Transverse colon (tissue), 4 donors: ENCODE measurements at regions not wholly inside any gene's neighbourhood (a gene's known extent, or its start where the extent isn't known, plus 50 kb on each side); places are given as distances from the start of the nearest gene placed in this dataset.

ENCODE experiments used
- DNase-seq: peaks from one replicate; pipeline ENCODE4 v3.0.0-alpha.2; 2019
- H3K27ac ChIP-seq, 4 donors: fragments of 200-600 bp; sonication (generic); 2 replicates each; pipeline ENCODE4 v1.5.1; 2016 to 2018; ENCODE audit warnings: inconsistent platforms in 4 of 4
- H3K27me3 ChIP-seq: fragments of 200-600 bp; sonication (generic); 2 replicates; pipeline ENCODE4 v1.5.1; 2017; ENCODE audit warnings: inconsistent platforms
- H3K36me3 ChIP-seq, 4 donors: fragments of 200-600 bp; sonication (generic); 2 replicates each; pipeline ENCODE4 v1.5.1; 2017 to 2019; ENCODE audit warnings: inconsistent platforms in 4 of 4
- H3K4me1 ChIP-seq, 4 donors: fragments of 200-600 bp; sonication (generic); 2 replicates each; pipeline ENCODE4 v1.5.1; 2017 to 2020; ENCODE audit warnings: inconsistent platforms in 4 of 4
- H3K4me3 ChIP-seq, 4 donors: fragments of 200-600 bp; sonication (generic); 1 replicate in 1 of 4; 2 replicates in 3 of 4; pipeline versions ENCODE4 v1.5.1 to v1.6.1; 2017 to 2019; ENCODE audit warnings: inconsistent platforms in 4 of 4
- H3K9me3 ChIP-seq, 2 donors: fragments of 200-600 bp; sonication (generic); 2 replicates each; pipeline ENCODE4 v1.5.1; 2017 to 2019; ENCODE audit warnings: inconsistent platforms in 2 of 2
- EP300 ChIP-seq: sonication (generic); formaldehyde crosslinking; IDR thresholded peaks from one replicate; pipeline ENCODE4 v1.6.1; 2017; ENCODE audit warnings: antibody characterized with exemption, low read depth
- POLR2A ChIP-seq: fragments of 450-650 bp; IDR thresholded peaks from one replicate; pipeline ENCODE4 v1.6.1; 2016; ENCODE audit warnings: antibody characterized with exemption, mild to moderate bottlenecking, moderate library complexity
- POLR2AphosphoS5 ChIP-seq, 3 donors: sonication (generic); formaldehyde crosslinking; IDR thresholded peaks; one replicate each; pipeline ENCODE4 v1.6.1; 2016; ENCODE audit warnings: antibody characterized with exemption in 3 of 3
- WGBS, 2 donors: methylation state at CpG; one replicate each; pipeline ENCODE4 v1.1.5; 2018; ENCODE audit warnings: low coverage in 1 of 2; 5-methylcytosine and 5-hydroxymethylcytosine counted together
- in situ Hi-C, 4 donors: fragments of 200-750 bp; cut with MboI; loops; one replicate each; pipeline versions ENCODE4 v1.15.0 to v1.15.1; 2017; ENCODE audit warnings: low sequenced_read_pairs in 3 of 4, low pct_ligation_motif_present in 1 of 4, low pct_unique_long_range_greater_than_20kb in 1 of 4
- intact Hi-C: fragments of 100-400 bp; cut with DNase I; formaldehyde crosslinking; loops from one replicate; pipeline ENCODE4 v1.15.1; 2023; ENCODE audit warnings: low total_unique reads
- TF ChIP-seq, protein P1 (sequence below), 5 experiments: fragments of 200-600 bp in 3 of 5; fragments of 450-650 bp in 2 of 5; sonication (generic) in 3 of 5; IDR thresholded peaks; 1 replicate in 2 of 5; 2 replicates in 3 of 5; pipeline ENCODE4 v1.5.1; 2016 to 2017; ENCODE audit warnings: antibody characterized with exemption in 5 of 5, inconsistent platforms in 3 of 5, mild to moderate bottlenecking in 2 of 5, moderate library complexity in 1 of 5

DNA sequence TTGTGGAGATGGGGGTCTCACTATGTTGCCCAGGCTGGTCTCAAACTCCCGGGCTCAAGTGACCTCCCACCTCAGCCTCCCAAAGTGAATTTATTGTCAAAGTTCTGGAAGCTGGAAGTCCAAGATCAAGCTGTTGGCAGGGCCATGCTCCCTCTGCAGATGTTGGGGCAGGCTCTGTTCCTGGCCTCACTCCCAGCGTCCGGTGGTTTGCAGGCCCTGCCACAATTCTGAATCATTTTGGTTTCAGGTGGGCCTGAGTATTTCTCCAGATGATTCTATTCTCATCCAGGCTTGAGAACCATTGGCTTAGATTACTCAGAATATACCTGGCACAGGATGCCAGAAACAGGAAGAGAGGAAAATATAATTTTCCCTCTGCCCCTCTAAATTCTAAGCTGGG, 737.4 kb downstream of the TNS3 start:
- Histone ChIP-seq H3K4me1 (no peaks in the 10 kb centered on the region), H3K27ac (no peak overlapping the region), H3K27me3 (no peaks in the 10 kb centered on the region), H3K4me3 (no peak overlapping the region), H3K9me3 (no peaks in the 10 kb centered on the region), H3K36me3 (no peaks in the 10 kb centered on the region)
- no peak for TF ChIP-seq EP300
- TF ChIP-seq, protein P1, sequence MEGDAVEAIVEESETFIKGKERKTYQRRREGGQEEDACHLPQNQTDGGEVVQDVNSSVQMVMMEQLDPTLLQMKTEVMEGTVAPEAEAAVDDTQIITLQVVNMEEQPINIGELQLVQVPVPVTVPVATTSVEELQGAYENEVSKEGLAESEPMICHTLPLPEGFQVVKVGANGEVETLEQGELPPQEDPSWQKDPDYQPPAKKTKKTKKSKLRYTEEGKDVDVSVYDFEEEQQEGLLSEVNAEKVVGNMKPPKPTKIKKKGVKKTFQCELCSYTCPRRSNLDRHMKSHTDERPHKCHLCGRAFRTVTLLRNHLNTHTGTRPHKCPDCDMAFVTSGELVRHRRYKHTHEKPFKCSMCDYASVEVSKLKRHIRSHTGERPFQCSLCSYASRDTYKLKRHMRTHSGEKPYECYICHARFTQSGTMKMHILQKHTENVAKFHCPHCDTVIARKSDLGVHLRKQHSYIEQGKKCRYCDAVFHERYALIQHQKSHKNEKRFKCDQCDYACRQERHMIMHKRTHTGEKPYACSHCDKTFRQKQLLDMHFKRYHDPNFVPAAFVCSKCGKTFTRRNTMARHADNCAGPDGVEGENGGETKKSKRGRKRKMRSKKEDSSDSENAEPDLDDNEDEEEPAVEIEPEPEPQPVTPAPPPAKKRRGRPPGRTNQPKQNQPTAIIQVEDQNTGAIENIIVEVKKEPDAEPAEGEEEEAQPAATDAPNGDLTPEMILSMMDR (IDR thresholded peaks at IDR 0.05), result no peak
- no peak for TF ChIP-seq POLR2AphosphoS5 (IDR thresholded peaks at IDR 0.05)
- no peak for TF ChIP-seq POLR2A
- DNase-seq, result no peak
- in situ Hi-C loops (no loop called here), intact Hi-C loops (no loop called here)
- 84% methylated on average over 3 of the region's 3 CpGs; no CpG with 5 or more reads in 1 of the 2 donors for WGBS, 2 donors

DNA sequence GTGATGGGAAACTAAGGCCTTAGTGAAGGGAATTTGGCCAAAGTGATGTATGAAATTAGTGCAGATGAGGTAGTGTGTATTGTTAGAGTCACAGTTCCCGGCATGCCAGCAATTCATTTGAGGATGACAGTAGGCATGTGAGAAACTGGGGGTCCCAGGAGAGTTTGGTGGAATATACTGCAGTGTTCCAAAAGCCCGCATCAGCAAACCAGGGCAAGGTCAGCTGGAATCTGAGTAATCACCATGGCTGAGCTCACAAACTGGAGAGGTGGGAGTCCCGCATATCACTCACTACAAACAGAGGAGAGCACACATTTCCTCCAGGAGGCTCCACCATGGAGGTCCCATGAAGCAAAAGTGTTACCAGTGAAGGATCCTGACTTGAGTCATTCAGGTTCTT, 740.7 kb downstream of the TNS3 start:
- Histone ChIP-seq H3K27me3 (no peaks in the 10 kb centered on the region), H3K4me1 (no peaks in the 10 kb centered on the region), H3K36me3 (no peaks in the 10 kb centered on the region), H3K9me3 (no peaks in the 10 kb centered on the region), H3K27ac (no peak overlapping the region), H3K4me3 (no peak overlapping the region)
- intact Hi-C loops (no loop called here), in situ Hi-C loops (no loop called here)
- no peak for DNase-seq
- whole genome bisulfite sequencing, 2 donors, result 89 to 100% methylated on average over 1 to 3 of the region's 3 CpGs
- TF ChIP-seq EP300, result no peak
- no peak for TF ChIP-seq POLR2AphosphoS5 (IDR thresholded peaks at IDR 0.05)
- TF ChIP-seq POLR2A, result no peak
- TF ChIP-seq, protein P1 (IDR thresholded peaks at IDR 0.05), result no peak

DNA sequence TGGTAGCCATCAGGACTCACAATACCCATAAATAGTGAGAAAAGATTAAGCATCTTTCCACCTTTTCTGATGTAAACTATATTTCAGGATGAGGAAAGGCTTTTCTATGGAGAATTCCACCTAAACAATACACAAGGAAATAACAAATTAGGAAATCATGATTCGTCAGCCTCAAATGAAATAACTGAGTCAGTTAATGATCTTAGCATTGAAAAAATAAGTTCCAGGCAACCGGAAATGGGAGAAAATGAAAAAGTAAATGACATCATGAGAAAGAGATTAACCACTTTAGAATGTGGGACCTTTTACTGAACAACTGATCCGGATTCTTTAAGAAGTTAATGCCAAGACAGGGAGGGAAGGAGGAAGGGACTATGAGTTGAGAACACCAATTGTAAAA, 742.3 kb downstream of the TNS3 start:
- no peaks in the 10 kb centered on the region for H3K27me3 ChIP-seq
- H3K36me3 ChIP-seq, result no peaks in the 10 kb centered on the region
- TF ChIP-seq, protein P1 (IDR thresholded peaks at IDR 0.05), result no peak
- TF ChIP-seq POLR2AphosphoS5 (IDR thresholded peaks at IDR 0.05) (no peak), EP300 (no peak), POLR2A (no peak)
- DNase-seq, result no peak
- intact Hi-C loops, result no loop called here
- no peaks in the 10 kb centered on the region for H3K9me3 ChIP-seq
- H3K4me3 ChIP-seq, result no peak overlapping the region
- in situ Hi-C loops, result no loop called here
- no peak overlapping the region for H3K27ac ChIP-seq
- WGBS, 2 donors, result 44 to 72% methylated on average over 3 of the region's 3 CpGs
- no peaks in the 10 kb centered on the region for H3K4me1 ChIP-seq

DNA sequence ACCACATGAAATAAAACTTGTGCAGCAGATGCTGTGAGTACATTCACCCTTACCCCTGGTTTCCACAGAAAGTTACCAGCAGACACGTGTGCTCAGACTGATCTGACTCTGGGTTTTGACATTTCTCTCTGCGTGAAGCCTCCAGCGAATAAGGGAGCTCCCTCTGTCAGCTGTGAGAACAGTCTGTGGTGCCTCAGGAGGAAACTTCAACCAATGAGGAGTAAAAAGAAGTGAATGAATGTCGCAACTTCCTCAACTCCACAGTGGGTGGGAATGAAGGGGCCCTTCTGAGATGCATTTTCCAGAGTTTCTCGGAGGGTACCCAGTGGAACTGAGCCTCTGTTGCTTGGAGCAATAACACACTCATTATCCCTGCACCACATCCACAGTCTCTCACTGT, 743.4 kb downstream of the TNS3 start:
- TF ChIP-seq, protein P1 (IDR thresholded peaks at IDR 0.05), result no peak
- no peaks in the 10 kb centered on the region for H3K27me3 ChIP-seq
- no peak overlapping the region for H3K4me3 ChIP-seq
- no peaks in the 10 kb centered on the region for H3K4me1 ChIP-seq
- in situ Hi-C loops (no loop called here), intact Hi-C loops (no loop called here)
- no peaks in the 10 kb centered on the region for H3K36me3 ChIP-seq
- WGBS, 2 donors, result 87 to 96% methylated on average over 3 to 5 of the region's 5 CpGs
- no peak for DNase-seq
- H3K9me3 ChIP-seq, result no peaks in the 10 kb centered on the region
- no peak overlapping the region for H3K27ac ChIP-seq
